Neural crest cell (in vitro differentiated cells): ENCODE measurements at regions not wholly inside any gene's neighbourhood (a gene's known extent, or its start where the extent isn't known, plus 50 kb on each side); places are given as distances from the start of the nearest gene placed in this dataset.
"Not testable (repeated sequence)": the region's sequence is repeated elsewhere in the genome, so short reads cannot be mapped to it uniquely, and the experiment has no call there.

Experiments used
- DNase-seq: peaks from one replicate; pipeline ENCODE4 v3.0.0; 2021; ENCODE audit warnings: low read depth, mixed read lengths, low spot score
- H3K27ac Mint-ChIP-seq: one replicate; pipeline ENCODE4 v1.8.0; 2021; ENCODE audit warnings: mild to moderate bottlenecking, mixed read lengths; ENCODE audit not compliant: unreplicated experiment
- H3K27me3 Mint-ChIP-seq: 2 replicates; pipeline ENCODE4 v1.8.0; 2021; ENCODE audit warnings: low read depth, mild to moderate bottlenecking, mixed read lengths
- H3K36me3 Mint-ChIP-seq: 2 replicates; pipeline ENCODE4 v1.8.0; 2021; ENCODE audit warnings: low read depth, mild to moderate bottlenecking, mixed read lengths
- H3K4me1 Mint-ChIP-seq: 2 replicates; pipeline ENCODE4 v1.8.0; 2021; ENCODE audit warnings: mixed read lengths
- H3K4me3 Mint-ChIP-seq: one replicate; pipeline ENCODE4 v1.8.0; 2021; ENCODE audit warnings: mild to moderate bottlenecking, mixed read lengths
- H3K9me3 Mint-ChIP-seq: 2 replicates; pipeline ENCODE4 v1.8.0; 2021; ENCODE audit warnings: mixed read lengths
- TF ChIP-seq, protein P1 (sequence below): fragments of 200-600 bp; sonication (generic); conservative IDR thresholded peaks from 2 replicates; pipeline ENCODE4 v1.5.0; 2021; ENCODE audit warnings: antibody characterized with exemption, mild to moderate bottlenecking

DNA sequence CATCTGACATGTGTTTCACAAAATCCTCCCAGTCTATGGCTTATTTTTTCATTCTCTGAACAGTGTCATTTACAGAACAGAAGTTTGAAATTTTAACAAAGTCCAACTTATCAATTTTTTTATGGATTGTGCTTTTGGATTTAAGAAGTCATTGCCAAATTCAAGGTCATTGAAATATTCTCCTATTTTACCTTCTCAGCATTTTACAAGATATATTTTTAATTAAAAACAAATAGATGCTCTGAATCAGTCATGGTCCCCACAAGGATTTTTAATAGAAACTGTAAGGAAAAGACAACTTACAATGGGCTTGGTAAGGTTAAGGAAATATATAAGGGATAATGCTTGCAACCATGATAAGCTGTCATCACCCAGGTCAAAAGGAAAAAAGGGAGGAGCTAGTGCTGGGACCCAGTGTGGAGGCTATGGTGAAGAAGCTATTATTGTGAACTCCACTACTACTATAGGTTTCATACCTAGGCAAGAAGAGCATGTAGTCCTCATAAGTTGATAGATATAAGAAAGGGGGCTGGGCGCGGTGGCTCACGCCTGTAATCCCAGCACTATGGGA is 144.5 kb upstream of the KCNJ15 start:
- TF ChIP-seq, protein P1, sequence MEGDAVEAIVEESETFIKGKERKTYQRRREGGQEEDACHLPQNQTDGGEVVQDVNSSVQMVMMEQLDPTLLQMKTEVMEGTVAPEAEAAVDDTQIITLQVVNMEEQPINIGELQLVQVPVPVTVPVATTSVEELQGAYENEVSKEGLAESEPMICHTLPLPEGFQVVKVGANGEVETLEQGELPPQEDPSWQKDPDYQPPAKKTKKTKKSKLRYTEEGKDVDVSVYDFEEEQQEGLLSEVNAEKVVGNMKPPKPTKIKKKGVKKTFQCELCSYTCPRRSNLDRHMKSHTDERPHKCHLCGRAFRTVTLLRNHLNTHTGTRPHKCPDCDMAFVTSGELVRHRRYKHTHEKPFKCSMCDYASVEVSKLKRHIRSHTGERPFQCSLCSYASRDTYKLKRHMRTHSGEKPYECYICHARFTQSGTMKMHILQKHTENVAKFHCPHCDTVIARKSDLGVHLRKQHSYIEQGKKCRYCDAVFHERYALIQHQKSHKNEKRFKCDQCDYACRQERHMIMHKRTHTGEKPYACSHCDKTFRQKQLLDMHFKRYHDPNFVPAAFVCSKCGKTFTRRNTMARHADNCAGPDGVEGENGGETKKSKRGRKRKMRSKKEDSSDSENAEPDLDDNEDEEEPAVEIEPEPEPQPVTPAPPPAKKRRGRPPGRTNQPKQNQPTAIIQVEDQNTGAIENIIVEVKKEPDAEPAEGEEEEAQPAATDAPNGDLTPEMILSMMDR, result no peak
- DNase-seq, result no peak
- no peaks in the 10 kb centered on the region for H3K4me1 Mint-ChIP-seq
- peaks cover 2% of the 10 kb centered on the region for H3K27me3 Mint-ChIP-seq
- H3K36me3 Mint-ChIP-seq, result peaks cover 10% of the 10 kb centered on the region
- no peak overlapping the region for H3K4me3 Mint-ChIP-seq
- H3K27ac Mint-ChIP-seq, result no peak overlapping the region
- peaks cover 9% of the 10 kb centered on the region for H3K9me3 Mint-ChIP-seq

DNA sequence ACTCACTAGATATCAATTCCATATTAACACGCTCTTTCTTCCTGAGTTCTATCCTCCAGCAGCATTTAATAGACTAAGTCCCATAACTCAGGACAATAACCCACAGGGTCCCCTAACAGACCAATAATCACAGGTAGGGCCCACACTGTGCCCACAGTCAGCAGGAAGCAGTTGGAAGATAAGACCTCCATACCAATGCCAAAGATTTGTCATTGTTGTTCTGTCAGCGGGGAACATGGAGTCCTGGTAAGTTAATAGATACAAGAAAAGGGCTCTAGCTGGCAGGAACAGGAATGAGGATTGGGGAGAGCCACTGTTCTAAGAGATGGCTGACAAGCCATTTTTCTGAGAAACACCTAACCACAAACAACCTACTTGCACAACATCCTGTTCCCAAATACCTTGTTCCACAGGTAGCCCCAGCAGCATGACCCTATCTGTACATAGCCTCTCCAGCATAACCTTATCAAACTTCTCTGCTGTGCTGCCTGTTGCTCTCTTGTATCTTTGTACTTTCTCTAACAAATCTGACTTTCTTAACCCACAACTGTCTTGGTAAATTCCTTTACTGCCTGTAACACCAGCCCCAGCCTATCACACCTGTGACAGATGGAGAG is 142.0 kb upstream of the KCNJ15 start:
- Mint-ChIP-seq H3K4me1 (no peaks in the 10 kb centered on the region), H3K27ac (no peak overlapping the region), H3K4me3 (no peak overlapping the region), H3K27me3 (peaks cover 2% of the 10 kb centered on the region), H3K36me3 (peaks cover 10% of the 10 kb centered on the region), H3K9me3 (peaks cover 9% of the 10 kb centered on the region)
- TF ChIP-seq, protein P1, result no peak
- DNase-seq, result no peak

GRCh38 chr21:38115870-38116269 is 140.9 kb upstream of the KCNJ15 start:
- H3K9me3 Mint-ChIP-seq, result peaks cover 9% of the 10 kb centered on the region
- TF ChIP-seq, protein P1, result no peak
- DNase-seq, result no peak
- no peak overlapping the region for H3K27ac Mint-ChIP-seq
- H3K4me3 Mint-ChIP-seq, result no peak overlapping the region
- no peaks in the 10 kb centered on the region for H3K4me1 Mint-ChIP-seq
- H3K27me3 Mint-ChIP-seq, result peaks cover 2% of the 10 kb centered on the region
- peaks cover 10% of the 10 kb centered on the region for H3K36me3 Mint-ChIP-seq

- TF ChIP-seq, protein P1, result no peak
- H3K9me3 Mint-ChIP-seq, result peaks cover 8% of the 10 kb centered on the region
- H3K27ac Mint-ChIP-seq, result no peak overlapping the region
Observed at GRCh38 chr21:38119793-38120192, 137.0 kb upstream of the KCNJ15 start.

DNA sequence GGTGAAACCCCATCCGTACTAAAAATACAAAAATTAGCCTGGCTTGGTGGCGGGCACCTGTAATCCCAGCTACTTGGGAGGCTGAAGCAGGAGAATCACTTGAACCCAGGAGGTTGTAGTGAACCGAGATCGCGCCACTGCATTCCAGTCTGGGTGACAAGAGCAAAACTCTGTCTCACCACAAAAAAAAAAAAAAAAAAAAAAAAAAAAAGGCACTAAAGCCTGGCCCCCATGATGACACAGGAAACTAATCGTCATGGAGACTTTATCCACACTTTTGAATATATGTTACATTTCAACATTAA is 136.2 kb upstream of the KCNJ15 start:
- H3K9me3 Mint-ChIP-seq, DNase-seq, H3K27me3 Mint-ChIP-seq, H3K36me3 Mint-ChIP-seq, H3K4me1 Mint-ChIP-seq, H3K27ac Mint-ChIP-seq, H3K4me3 Mint-ChIP-seq: not testable (repeated sequence)

More at GRCh38 chr21:38119793-38120192, 137.0 kb upstream of the KCNJ15 start:
- Mint-ChIP-seq H3K4me3 (no peak overlapping the region), H3K27me3 (no peaks in the 10 kb centered on the region), H3K36me3 (peaks cover 4% of the 10 kb centered on the region), H3K4me1 (no peaks in the 10 kb centered on the region)
- DNase-seq, result no peak

- Mint-ChIP-seq H3K27ac (peak overlapping the region; percentile 74), H3K9me3 (peaks cover 2% of the 10 kb centered on the region)
Observed at GRCh38 chr21:38120984-38121855, 135.6 kb upstream of the KCNJ15 start.

More at GRCh38 chr21:38120984-38121855, 135.6 kb upstream of the KCNJ15 start:
- no peak for DNase-seq
- Mint-ChIP-seq H3K27me3 (peaks cover 2% of the 10 kb centered on the region), H3K4me3 (no peak overlapping the region), H3K36me3 (no peaks in the 10 kb centered on the region), H3K4me1 (no peaks in the 10 kb centered on the region)
- TF ChIP-seq, protein P1, result no peak
